HFF-Myc (cell line): ENCODE measurements at regions not wholly inside any gene's neighbourhood (a gene's known extent, or its start where the extent isn't known, plus 50 kb on each side); places are given as distances from the start of the nearest gene placed in this dataset.
A peak's percentile ranks its signal among the peaks of the same experiment; 100 is the strongest.

Source experiments
- DNase-seq: peaks from one replicate; pipeline ENCODE4 v3.0.0-alpha.2; 2011; ENCODE audit warnings: low read depth; ENCODE audit errors: extremely low read depth
- H3K4me3 ChIP-seq: replicated peaks from 2 replicates; pipeline ENCODE4 v1.5.1; 2011; ENCODE audit warnings: low read depth, mild to moderate bottlenecking, control low read depth, low read length
- TF ChIP-seq, protein P1 (sequence below): IDR thresholded peaks from 2 replicates; pipeline ENCODE4 v1.5.1; 2012; ENCODE audit warnings: mild to moderate bottlenecking, low read depth, low read length, control low read depth; ENCODE audit errors: missing control alignments

DNA sequence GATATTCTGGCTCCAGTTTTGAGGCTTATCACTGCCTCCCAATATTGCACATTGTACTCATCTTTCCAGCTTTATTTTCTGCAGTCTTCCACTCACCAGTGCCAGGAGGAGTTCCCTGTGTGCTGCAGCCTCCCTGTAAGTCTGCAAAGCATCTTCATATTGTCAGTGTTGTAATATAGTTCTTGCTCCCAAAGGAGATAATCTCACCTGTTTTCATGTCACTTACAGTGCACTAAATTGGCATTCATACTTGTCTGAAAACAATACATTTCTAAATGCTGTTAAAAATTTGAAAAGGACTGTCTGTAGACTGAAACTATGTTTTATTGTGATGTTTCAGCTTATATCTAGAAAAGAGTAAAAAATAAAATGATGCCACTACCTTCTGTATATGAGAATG lies 146.8 kb upstream of the TMTC1 start:
- no peak overlapping the region for H3K4me3 ChIP-seq
- TF ChIP-seq, protein P1, sequence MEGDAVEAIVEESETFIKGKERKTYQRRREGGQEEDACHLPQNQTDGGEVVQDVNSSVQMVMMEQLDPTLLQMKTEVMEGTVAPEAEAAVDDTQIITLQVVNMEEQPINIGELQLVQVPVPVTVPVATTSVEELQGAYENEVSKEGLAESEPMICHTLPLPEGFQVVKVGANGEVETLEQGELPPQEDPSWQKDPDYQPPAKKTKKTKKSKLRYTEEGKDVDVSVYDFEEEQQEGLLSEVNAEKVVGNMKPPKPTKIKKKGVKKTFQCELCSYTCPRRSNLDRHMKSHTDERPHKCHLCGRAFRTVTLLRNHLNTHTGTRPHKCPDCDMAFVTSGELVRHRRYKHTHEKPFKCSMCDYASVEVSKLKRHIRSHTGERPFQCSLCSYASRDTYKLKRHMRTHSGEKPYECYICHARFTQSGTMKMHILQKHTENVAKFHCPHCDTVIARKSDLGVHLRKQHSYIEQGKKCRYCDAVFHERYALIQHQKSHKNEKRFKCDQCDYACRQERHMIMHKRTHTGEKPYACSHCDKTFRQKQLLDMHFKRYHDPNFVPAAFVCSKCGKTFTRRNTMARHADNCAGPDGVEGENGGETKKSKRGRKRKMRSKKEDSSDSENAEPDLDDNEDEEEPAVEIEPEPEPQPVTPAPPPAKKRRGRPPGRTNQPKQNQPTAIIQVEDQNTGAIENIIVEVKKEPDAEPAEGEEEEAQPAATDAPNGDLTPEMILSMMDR = no peak
- DNase-seq = no peak

DNA sequence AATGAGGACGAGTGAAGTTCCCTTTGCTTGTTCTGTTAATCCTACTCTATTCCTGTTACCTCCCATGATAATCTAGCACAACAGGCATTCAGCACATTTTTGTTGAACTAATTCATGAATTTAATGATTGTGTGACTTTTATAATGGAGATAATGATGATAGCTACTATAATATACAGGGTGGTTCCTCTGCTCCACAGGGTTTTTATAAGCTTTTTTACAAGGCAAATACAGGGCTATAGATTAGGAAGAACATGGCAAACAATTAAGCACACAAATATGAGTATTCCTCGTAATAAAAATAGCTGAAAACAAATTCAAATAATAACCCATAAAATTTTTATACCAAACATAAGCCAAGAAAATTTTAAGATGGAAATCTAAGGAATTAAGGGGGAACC lies 145.6 kb upstream of the TMTC1 start:
- DNase-seq = no peak
- H3K4me3 ChIP-seq = no peak overlapping the region
- TF ChIP-seq, protein P1 = no peak

DNA sequence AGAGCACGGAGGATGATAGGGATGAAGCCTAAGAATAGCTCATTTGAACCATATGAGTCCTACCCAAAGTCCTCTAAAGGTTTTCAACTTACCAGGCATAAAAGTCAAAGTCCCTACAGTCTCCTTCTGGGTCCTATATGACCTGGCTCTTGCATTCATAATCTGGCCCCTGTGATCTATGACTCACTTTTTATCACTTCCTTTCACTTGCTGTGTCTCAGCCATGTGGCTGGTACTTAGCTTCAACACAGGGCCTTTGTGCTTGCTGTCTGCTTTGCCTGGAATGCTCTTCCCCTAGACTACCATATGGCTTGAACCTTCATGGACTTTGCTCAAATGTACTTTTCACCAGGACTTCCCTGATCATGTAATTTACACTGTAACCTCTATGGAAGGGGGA lies 137.6 kb upstream of the TMTC1 start:
- H3K4me3 ChIP-seq = no peak overlapping the region
- DNase-seq = peak; percentile 2
- TF ChIP-seq, protein P1 = no peak

DNA sequence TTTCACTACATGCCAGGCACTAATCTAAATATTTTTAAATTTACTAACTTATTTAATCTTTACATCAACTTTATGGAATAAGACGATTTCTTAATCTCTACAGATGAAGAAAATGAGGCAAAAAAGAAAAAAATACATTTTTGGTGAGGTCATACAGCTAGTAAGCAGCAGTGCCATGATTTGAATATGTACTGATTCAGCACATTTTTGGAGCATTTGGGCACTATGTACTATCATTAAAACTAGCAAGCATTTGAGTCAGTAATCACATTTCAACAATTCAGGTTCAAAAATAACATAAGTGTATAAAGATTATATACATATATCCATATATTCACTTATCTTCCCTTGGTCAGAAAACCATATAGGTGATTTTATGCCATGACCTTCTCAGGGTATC lies 124.4 kb upstream of the TMTC1 start:
- no peak overlapping the region for H3K4me3 ChIP-seq
- TF ChIP-seq, protein P1 = no peak

DNA sequence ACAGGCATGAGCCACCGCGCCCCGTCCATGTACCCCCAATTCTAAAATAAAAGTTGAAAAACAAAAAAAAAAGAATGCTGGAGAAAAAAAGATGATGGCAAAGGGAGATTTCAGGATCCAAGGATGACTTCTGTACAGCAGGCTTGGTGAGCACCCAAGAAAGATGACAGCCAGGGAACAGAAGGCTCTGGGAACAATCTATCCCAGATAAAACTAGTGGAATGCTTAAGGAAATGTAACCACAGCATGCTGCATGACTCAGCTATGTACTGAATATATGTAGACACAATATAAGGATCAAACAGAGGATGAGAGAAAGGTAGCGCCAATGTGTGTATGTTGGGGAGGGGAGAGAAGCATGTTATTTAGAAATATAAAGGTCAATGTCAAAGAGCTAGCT lies 123.7 kb upstream of the TMTC1 start:
- H3K4me3 ChIP-seq = no peak overlapping the region
- DNase-seq = no peak
- TF ChIP-seq, protein P1 = no peak

More for the DNA sequence above, 124.4 kb upstream of the TMTC1 start:
- no peak for DNase-seq

DNA sequence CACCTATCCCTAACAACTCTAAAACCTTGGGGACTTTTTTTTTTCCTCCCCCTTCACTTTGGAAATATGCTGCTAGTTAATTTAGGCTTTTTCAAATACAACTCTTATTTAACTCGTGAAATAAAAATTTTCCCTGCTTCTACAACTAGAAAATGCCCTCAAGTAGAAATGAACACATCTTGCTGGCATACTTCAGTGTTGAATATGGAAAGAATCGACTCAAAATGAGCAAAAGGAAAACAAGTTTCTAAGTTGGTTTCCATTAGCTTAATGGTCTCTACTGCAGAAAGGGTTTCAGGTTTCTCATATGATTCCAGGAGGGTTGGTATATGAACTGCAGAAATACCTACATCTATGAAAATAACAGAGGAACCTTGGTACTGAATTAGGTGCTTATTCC lies 118.3 kb upstream of the TMTC1 start:
- no peak overlapping the region for H3K4me3 ChIP-seq
- DNase-seq = no peak
- TF ChIP-seq, protein P1 = no peak

DNA sequence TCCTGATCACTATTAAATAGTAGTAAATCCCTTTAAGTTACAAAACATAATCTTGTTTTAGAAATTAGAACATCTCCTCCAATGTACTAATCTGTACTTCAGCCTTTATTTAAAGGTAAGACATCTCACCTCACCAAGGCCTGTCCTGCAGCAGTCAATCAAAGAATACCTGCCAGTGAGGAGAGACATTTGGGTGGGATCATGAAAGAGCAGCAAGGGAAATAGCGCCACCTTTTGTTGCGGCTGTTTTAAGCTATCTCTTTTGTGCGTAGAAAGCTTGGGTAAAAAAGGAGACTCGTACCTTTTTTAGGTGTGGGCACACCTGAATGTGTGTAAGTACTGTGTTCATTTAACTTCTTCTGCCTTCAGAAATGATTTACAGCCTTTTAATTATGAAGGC lies 117.8 kb upstream of the TMTC1 start:
- TF ChIP-seq, protein P1 = no peak
- no peak overlapping the region for H3K4me3 ChIP-seq
- no peak for DNase-seq
